Common myeloid progenitor, CD34-positive (primary cell): ENCODE measurements at regions not wholly inside any gene's neighbourhood (a gene's known extent, or its start where the extent isn't known, plus 50 kb on each side); places are given as distances from the start of the nearest gene placed in this dataset.
"Not testable (repeated sequence)": the region's sequence is repeated elsewhere in the genome, so short reads cannot be mapped to it uniquely, and the experiment has no call there.

Experiments
- CTCF ChIA-PET: fragments of 350-600 bp; sonication (Branson Sonifier 250); formaldehyde crosslinking; loops from one replicate; lab custom pipeline; 2021; ENCODE audit warnings: antibody characterized with exemption; lab: Charles Lee
- POLR2A ChIA-PET: fragments of 350-600 bp; sonication (Branson Sonifier 250); formaldehyde crosslinking; loops from one replicate; lab custom pipeline; 2021; ENCODE audit warnings: antibody characterized with exemption; lab: Charles Lee
- DNase-seq, 3 donors: peaks; one replicate each; pipeline versions ENCODE4 v3.0.0 to v3.0.0-alpha.2; 2013
- H3K27ac ChIP-seq, 2 experiments: 1 replicate in 1 of 2; 2 replicates in 1 of 2; pipeline ENCODE4 v1.7.0; 2013; ENCODE audit warnings: inconsistent platforms in 2 of 2, low read length in 2 of 2, mild to moderate bottlenecking in 2 of 2, low read depth in 1 of 2, moderate library complexity in 1 of 2; ENCODE audit not compliant: severe bottlenecking in 2 of 2, insufficient read depth in 1 of 2, poor library complexity in 1 of 2
- H3K27me3 ChIP-seq, 5 experiments: replicated peaks in 2 of 5; 1 replicate in 3 of 5; 2 replicates in 2 of 5; pipeline versions ENCODE4 v1.6.1 to v1.7.0; 2013; ENCODE audit warnings: low read length in 4 of 5, mild to moderate bottlenecking in 2 of 5, moderate library complexity in 2 of 5, inconsistent platforms in 1 of 5; ENCODE audit not compliant: insufficient read depth in 5 of 5, control insufficient read depth in 4 of 5
- H3K36me3 ChIP-seq, 4 experiments: 1 replicate in 2 of 4; 2 replicates in 2 of 4; pipeline versions ENCODE4 v1.6.1 to v1.7.0; 2013; ENCODE audit warnings: low read length in 3 of 4, control low read depth in 1 of 4, mild to moderate bottlenecking in 1 of 4; ENCODE audit not compliant: control insufficient read depth in 4 of 4, insufficient read depth in 4 of 4
- H3K4me1 ChIP-seq, 4 experiments: 1 replicate in 3 of 4; 2 replicates in 1 of 4; pipeline versions ENCODE4 v1.6.1 to v1.7.1; 2013; ENCODE audit warnings: low read length in 3 of 4, mild to moderate bottlenecking in 3 of 4, control low read depth in 1 of 4, inconsistent platforms in 1 of 4, moderate library complexity in 1 of 4; ENCODE audit not compliant: control insufficient read depth in 4 of 4, insufficient read depth in 4 of 4; ENCODE audit errors: control extremely low read depth in 1 of 4
- H3K4me3 ChIP-seq, 7 experiments: 1 replicate in 4 of 7; 2 replicates in 3 of 7; pipeline versions ENCODE4 v1.5.1 to v1.7.0; 2013; ENCODE audit warnings: mild to moderate bottlenecking in 7 of 7, low read length in 6 of 7, moderate library complexity in 6 of 7, inconsistent platforms in 2 of 7, low read depth in 2 of 7, control low read depth in 1 of 7; ENCODE audit not compliant: insufficient read depth in 4 of 7, control insufficient read depth in 1 of 7; ENCODE audit errors: extremely low read depth in 1 of 7
- H3K9me3 ChIP-seq, 5 experiments: 1 replicate in 4 of 5; 2 replicates in 1 of 5; pipeline versions ENCODE4 v1.6.1 to v1.7.1; 2013; ENCODE audit warnings: low read length in 4 of 5, mild to moderate bottlenecking in 2 of 5, inconsistent platforms in 1 of 5, low read depth in 1 of 5, moderate library complexity in 1 of 5; ENCODE audit not compliant: control insufficient read depth in 4 of 5, insufficient read depth in 2 of 5; ENCODE audit errors: control extremely low read depth in 1 of 5
- WGBS: methylation state at CpG from one replicate; pipeline ENCODE4 v1.1.5; 2013; ENCODE audit not compliant: insufficient coverage; 5-methylcytosine and 5-hydroxymethylcytosine counted together

DNA sequence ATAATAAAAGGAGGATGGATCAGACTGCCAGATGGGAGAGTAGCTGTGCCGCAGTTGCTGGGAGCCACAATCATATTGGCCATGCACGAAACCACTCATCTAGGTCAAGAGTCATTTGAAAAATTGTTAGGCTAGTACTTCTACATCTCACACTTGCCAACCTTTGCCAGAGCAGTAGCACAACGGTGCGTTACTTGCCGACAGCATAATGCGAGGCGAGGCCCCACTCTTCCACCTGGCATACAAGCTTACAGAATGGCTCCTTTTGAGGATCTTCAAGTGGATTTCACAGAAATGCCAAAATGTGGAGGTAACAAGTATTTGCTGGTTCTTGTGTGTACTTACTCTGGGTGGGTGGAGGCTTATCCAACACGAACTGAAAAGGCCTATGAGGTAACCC lies 268.3 kb upstream of the ATXN7L3B start:
- H3K4me3 ChIP-seq, H3K27ac ChIP-seq, H3K9me3 ChIP-seq, H3K4me1 ChIP-seq, POLR2A ChIA-PET, CTCF ChIA-PET, H3K27me3 ChIP-seq, H3K36me3 ChIP-seq, DNase-seq: not testable (repeated sequence)
- 94% methylated on average over 6 of the region's 8 CpGs for WGBS

- WGBS: 96% methylated on average over 5 of the region's 5 CpGs
- Histone ChIP-seq H3K4me1 (no peaks in the 10 kb centered on the region), H3K36me3 (no peaks in the 10 kb centered on the region), H3K27me3 (no peaks in the 10 kb centered on the region), H3K4me3 (no peak overlapping the region), H3K27ac (no peak overlapping the region), H3K9me3 (peaks cover 0 to 6% (median 3%) of the 10 kb centered on the region in 5 experiments)
- ChIA-PET POLR2A (no interaction called here), CTCF (no interaction called here)
- no peak for DNase-seq
These were observed 257.4 kb upstream of the ATXN7L3B start for GRCh38 chr12:74280156-74280655.

- POLR2A ChIA-PET, DNase-seq, H3K27me3 ChIP-seq, H3K4me3 ChIP-seq, CTCF ChIA-PET, H3K27ac ChIP-seq, H3K36me3 ChIP-seq, H3K4me1 ChIP-seq, H3K9me3 ChIP-seq: not testable (repeated sequence)
- no CpG with 5 or more reads among the region's 2 CpGs for WGBS
These were observed 256.0 kb upstream of the ATXN7L3B start for GRCh38 chr12:74281401-74282180.

GRCh38 chr12:74283646-74284045 lies 254.0 kb upstream of the ATXN7L3B start:
- H3K4me1 ChIP-seq: no peaks in the 10 kb centered on the region
- no peak for DNase-seq
- H3K27me3 ChIP-seq: no peaks in the 10 kb centered on the region
- ChIA-PET POLR2A (no interaction called here), CTCF (no interaction called here)
- no peaks in the 10 kb centered on the region for H3K36me3 ChIP-seq
- no peaks in the 10 kb centered on the region for H3K9me3 ChIP-seq
- no CpG with 5 or more reads among the region's 4 CpGs for WGBS
- no peak overlapping the region for H3K4me3 ChIP-seq
- H3K27ac ChIP-seq: no peak overlapping the region

GRCh38 chr12:74285773-74286172 lies 251.9 kb upstream of the ATXN7L3B start:
- no peaks in the 10 kb centered on the region for H3K36me3 ChIP-seq
- DNase-seq: no peak
- H3K4me3 ChIP-seq: no peak overlapping the region
- no peaks in the 10 kb centered on the region for H3K27me3 ChIP-seq
- H3K27ac ChIP-seq: no peak overlapping the region
- H3K4me1 ChIP-seq: no peaks in the 10 kb centered on the region
- H3K9me3 ChIP-seq: no peaks in the 10 kb centered on the region
- CTCF ChIA-PET: no interaction called here
- 100% methylated on average over 1 of the region's 2 CpGs for WGBS
- POLR2A ChIA-PET: interaction anchor here (0.6 kb wide), 1 partner anchor 191 kb away, joined by 6 read pairs; no protein-coding TSS in a partner anchor

GRCh38 chr12:74286254-74286653 lies 251.4 kb upstream of the ATXN7L3B start:
- H3K9me3 ChIP-seq: no peaks in the 10 kb centered on the region
- no peak overlapping the region for H3K27ac ChIP-seq
- CTCF ChIA-PET: no interaction called here
- POLR2A ChIA-PET: no interaction called here
- H3K4me1 ChIP-seq: no peaks in the 10 kb centered on the region
- no peaks in the 10 kb centered on the region for H3K36me3 ChIP-seq
- DNase-seq: no peak
- 89% methylated on average over 1 of the region's 1 CpG for WGBS
- no peaks in the 10 kb centered on the region for H3K27me3 ChIP-seq
- no peak overlapping the region for H3K4me3 ChIP-seq

- Histone ChIP-seq H3K27me3 (no peaks in the 10 kb centered on the region), H3K4me3 (no peak overlapping the region), H3K9me3 (peaks cover 0 to 3% (median 0%) of the 10 kb centered on the region in 5 experiments), H3K27ac (peak overlapping the region in 1 of 2 experiments; percentile 64), H3K4me1 (no peaks in the 10 kb centered on the region), H3K36me3 (no peaks in the 10 kb centered on the region)
- POLR2A ChIA-PET: no interaction called here
- CTCF ChIA-PET: no interaction called here
- WGBS: 96% methylated on average over 28 of the region's 30 CpGs
- no peak for DNase-seq
These were observed 245.1 kb upstream of the ATXN7L3B start for GRCh38 chr12:74292351-74293194.
